ENCODE measurements at regions not wholly inside any gene's neighbourhood (a gene's known extent, or its start where the extent isn't known, plus 50 kb on each side); places are given as distances from the start of the nearest gene placed in this dataset.

- no peak for TF ChIP-seq YY1 (IDR thresholded peaks at IDR 0.05)
- TF ChIP-seq FOXA2 (IDR thresholded peaks at IDR 0.05) = no peak
- TF ChIP-seq FOXA1 (IDR thresholded peaks at IDR 0.05) = no peak
- TF ChIP-seq JUND (IDR thresholded peaks at IDR 0.05) = no peak
- TF ChIP-seq REST (IDR thresholded peaks at IDR 0.05) = no peak
- no peak for TF ChIP-seq SP1 (IDR thresholded peaks at IDR 0.05)
- TF ChIP-seq RAD21 (IDR thresholded peaks at IDR 0.05) = no peak
- TF ChIP-seq CTCF (IDR thresholded peaks at IDR 0.05; ENCODE audit: low read depth, low read length, missing input control) = no peak
- TF ChIP-seq HNF4G (IDR thresholded peaks at IDR 0.05) = no peak
- no peak for TF ChIP-seq HNF4A (conservative IDR thresholded peaks at IDR 0.05)
- no peak for TF ChIP-seq NR2F2 (IDR thresholded peaks at IDR 0.05)
- TF ChIP-seq TAF1 (conservative IDR thresholded peaks at IDR 0.05) = no peak
- TF ChIP-seq GABPA (IDR thresholded peaks at IDR 0.05 in 1 of 2, conservative IDR thresholded peaks at IDR 0.05 in 1 of 2) = no peak
- no peak for TF ChIP-seq EGR1 (IDR thresholded peaks at IDR 0.05; ENCODE audit: low read depth in 2 of 2)
- no peak for TF ChIP-seq MAX (IDR thresholded peaks at IDR 0.05)
- TF ChIP-seq ZBTB33 (IDR thresholded peaks at IDR 0.05) = no peak
- no peak for TF ChIP-seq RXRA (IDR thresholded peaks at IDR 0.05)
- no peaks in the 10 kb centered on the region for H3K27me3 ChIP-seq (ENCODE audit: control insufficient read depth in 4 of 4, insufficient read depth in 4 of 4, low read length in 3 of 4)
- H3K36me3 ChIP-seq (ENCODE audit: control insufficient read depth in 4 of 4, insufficient read depth in 3 of 4, low read depth in 1 of 4, low read length in 3 of 4) = no peaks in the 10 kb centered on the region
- WGBS = 86% methylated on average over 2 of the region's 2 CpGs
- no peaks in the 10 kb centered on the region for H3K9me3 ChIP-seq (ENCODE audit: control insufficient read depth in 4 of 4, low read length in 3 of 4)
- no peak overlapping the region for H3K4me3 ChIP-seq (ENCODE audit: low read depth in 1 of 3, low read length in 3 of 3)
- H3K27ac ChIP-seq (ENCODE audit: low read depth in 1 of 2, low read length in 2 of 2) = no peak overlapping the region
- no peaks in the 10 kb centered on the region for H3K4me1 ChIP-seq (ENCODE audit: control insufficient read depth in 4 of 4, insufficient read depth in 4 of 4, low read length in 3 of 4)
- no peak for DNase-seq (ENCODE audit: low spot score)
- H3K9ac ChIP-seq (ENCODE audit: low read depth in 1 of 2, low read length in 2 of 2) = no peak overlapping the region
Observed at GRCh38 chr6:56899753-56900152, 55.2 kb upstream of the BEND6 start.

- Histone ChIP-seq H3K9ac (ENCODE audit: low read depth in 1 of 2, low read length in 2 of 2) (no peak overlapping the region), H3K4me1 (ENCODE audit: control insufficient read depth in 4 of 4, insufficient read depth in 4 of 4, low read length in 3 of 4) (no peaks in the 10 kb centered on the region), H3K27ac (ENCODE audit: low read depth in 1 of 2, low read length in 2 of 2) (no peak overlapping the region), H3K9me3 (ENCODE audit: control insufficient read depth in 4 of 4, low read length in 3 of 4) (no peaks in the 10 kb centered on the region), H3K4me3 (ENCODE audit: low read depth in 1 of 3, low read length in 3 of 3) (no peak overlapping the region), H3K27me3 (ENCODE audit: control insufficient read depth in 4 of 4, insufficient read depth in 4 of 4, low read length in 3 of 4) (no peaks in the 10 kb centered on the region), H3K36me3 (ENCODE audit: control insufficient read depth in 4 of 4, insufficient read depth in 3 of 4, low read depth in 1 of 4, low read length in 3 of 4) (no peaks in the 10 kb centered on the region)
- 91% methylated on average over 1 of the region's 1 CpG for WGBS
- no peak for TF ChIP-seq SP1 (IDR thresholded peaks at IDR 0.05)
- TF ChIP-seq REST (IDR thresholded peaks at IDR 0.05) = no peak
- DNase-seq (ENCODE audit: low spot score) = no peak
Observed at GRCh38 chr6:56899311-56899710, 55.6 kb upstream of the BEND6 start.
